ENCODE measurements at regions not wholly inside any gene's neighbourhood (a gene's known extent, or its start where the extent isn't known, plus 50 kb on each side); places are given as distances from the start of the nearest gene placed in this dataset.
"Not testable (repeated sequence)": the region's sequence is repeated elsewhere in the genome, so short reads cannot be mapped to it uniquely, and the experiment has no call there.

DNA sequence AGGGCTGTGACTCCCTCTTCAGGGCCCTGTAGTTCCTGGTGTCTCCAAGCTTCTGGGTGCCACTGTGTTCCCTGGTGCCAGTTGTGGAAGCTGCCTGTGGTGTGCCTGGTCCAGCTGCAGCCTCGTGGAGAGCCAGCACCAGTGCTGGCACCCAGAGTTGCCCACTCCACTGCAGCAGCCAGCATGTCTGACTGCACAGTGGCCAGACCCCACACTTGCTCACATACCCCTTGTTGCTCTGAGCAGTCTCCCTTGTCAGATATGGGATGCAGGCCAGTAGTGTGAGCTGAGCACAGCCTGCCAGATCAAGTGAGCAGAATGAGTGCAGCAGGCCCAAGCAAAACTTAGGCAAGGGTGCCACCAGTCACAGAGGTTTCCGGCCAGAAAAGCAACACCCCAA, 108.6 kb downstream of the ZMAT1 start:
- Histone ChIP-seq H3K27ac (no peak overlapping the region), H3K9me3 (ENCODE audit: low read depth, low read length) (no peaks in the 10 kb centered on the region), H3K36me3 (ENCODE audit: insufficient read depth, low read length) (no peaks in the 10 kb centered on the region), H3K9ac (ENCODE audit: insufficient read length) (no peak overlapping the region), H3K4me3 (no peak overlapping the region)
- no peak for DNase-seq (ENCODE audit: low read depth, low spot score)
- TF ChIP-seq EZH2 (IDR thresholded peaks at IDR 0.05): no peak
- TF ChIP-seq FOXP2 (optimal IDR thresholded peaks at IDR 0.05; ENCODE audit: control extremely low read depth, extremely low read length, insufficient read depth): no peak
- TF ChIP-seq POLR2AphosphoS5 (IDR thresholded peaks at IDR 0.05; ENCODE audit: borderline replicate concordance, low read depth, low read length): no peak

DNA sequence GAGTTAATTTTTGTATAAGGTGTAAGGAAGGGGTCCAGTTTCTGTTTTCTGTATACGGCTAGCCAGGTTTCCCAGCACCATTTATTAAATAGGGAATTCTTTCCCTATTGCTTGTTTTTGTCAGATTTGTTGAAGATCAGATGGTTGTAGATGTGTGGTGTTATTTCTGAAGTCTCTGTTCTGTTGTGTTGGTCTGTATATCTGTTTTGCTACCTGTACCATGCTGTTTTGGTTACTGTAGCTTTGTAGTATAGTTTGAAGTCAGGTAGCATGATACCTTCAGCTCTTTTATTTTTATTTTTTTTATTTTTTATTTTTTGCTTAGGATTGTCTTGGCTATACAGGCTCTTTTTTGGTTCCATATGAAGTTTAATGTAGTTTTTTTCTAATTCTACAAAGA, 114.1 kb downstream of the ZMAT1 start:
- H3K36me3 ChIP-seq (ENCODE audit: insufficient read depth, low read length); H3K4me3 ChIP-seq; H3K9me3 ChIP-seq (ENCODE audit: low read depth, low read length); H3K27ac ChIP-seq; DNase-seq (ENCODE audit: low read depth, low spot score); H3K9ac ChIP-seq (ENCODE audit: insufficient read length): not testable (repeated sequence)

DNA sequence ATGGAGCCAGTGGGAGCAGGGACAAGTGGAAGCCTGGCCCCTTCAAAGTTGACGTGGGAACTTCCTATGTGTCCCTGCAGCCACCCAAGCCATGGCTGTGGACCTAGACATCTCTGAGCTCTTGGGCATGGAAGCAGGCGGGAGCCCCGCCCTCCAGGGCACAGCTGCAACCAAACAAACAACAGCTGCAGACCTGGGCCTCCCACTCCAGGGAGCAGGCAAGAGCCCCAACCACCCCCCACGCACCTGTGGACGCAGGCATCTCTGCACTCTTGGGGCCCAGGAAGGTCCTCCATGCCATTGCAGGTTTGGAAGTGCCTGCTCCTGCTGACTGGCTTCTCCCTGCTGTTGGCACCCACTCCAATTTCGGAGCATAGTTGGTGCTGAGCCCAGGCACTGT, 118.6 kb downstream of the ZMAT1 start:
- Histone ChIP-seq H3K27ac (no peak overlapping the region), H3K9ac (ENCODE audit: insufficient read length) (no peak overlapping the region), H3K4me3 (no peak overlapping the region), H3K9me3 (ENCODE audit: low read depth, low read length) (no peaks in the 10 kb centered on the region), H3K36me3 (ENCODE audit: insufficient read depth, low read length) (no peaks in the 10 kb centered on the region)
- DNase-seq (ENCODE audit: low read depth, low spot score): no peak
- no peak for TF ChIP-seq POLR2AphosphoS5 (IDR thresholded peaks at IDR 0.05; ENCODE audit: borderline replicate concordance, low read depth, low read length)
- TF ChIP-seq EZH2 (IDR thresholded peaks at IDR 0.05): no peak
- TF ChIP-seq FOXP2 (optimal IDR thresholded peaks at IDR 0.05; ENCODE audit: control extremely low read depth, extremely low read length, insufficient read depth): no peak

DNA sequence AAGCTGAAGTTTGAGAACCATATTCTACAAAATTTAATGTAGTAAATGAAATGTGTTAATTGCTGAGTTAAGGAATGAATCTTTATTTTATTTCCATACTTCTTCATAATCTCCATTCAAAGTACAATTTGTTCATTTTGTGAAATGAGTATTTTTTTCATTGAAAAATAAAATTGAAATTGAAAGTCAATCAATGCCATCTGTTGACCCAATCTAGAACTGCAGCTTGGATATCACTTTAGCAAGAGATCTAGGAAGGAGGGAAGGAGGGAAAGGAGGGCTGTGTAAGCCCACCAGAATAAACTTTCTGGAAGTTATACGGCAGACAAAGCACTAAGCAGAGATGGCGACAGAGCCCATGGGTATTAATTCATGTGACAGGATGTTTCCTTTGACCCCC, 128.4 kb downstream of the ZMAT1 start:
- no peaks in the 10 kb centered on the region for H3K36me3 ChIP-seq (ENCODE audit: insufficient read depth, low read length)
- no peak for TF ChIP-seq FOXP2 (optimal IDR thresholded peaks at IDR 0.05; ENCODE audit: control extremely low read depth, extremely low read length, insufficient read depth)
- no peak for TF ChIP-seq EZH2 (IDR thresholded peaks at IDR 0.05)
- no peak for DNase-seq (ENCODE audit: low read depth, low spot score)
- H3K9me3 ChIP-seq (ENCODE audit: low read depth, low read length): no peaks in the 10 kb centered on the region
- no peak overlapping the region for H3K4me3 ChIP-seq
- no peak overlapping the region for H3K27ac ChIP-seq
- H3K9ac ChIP-seq (ENCODE audit: insufficient read length): no peak overlapping the region

DNA sequence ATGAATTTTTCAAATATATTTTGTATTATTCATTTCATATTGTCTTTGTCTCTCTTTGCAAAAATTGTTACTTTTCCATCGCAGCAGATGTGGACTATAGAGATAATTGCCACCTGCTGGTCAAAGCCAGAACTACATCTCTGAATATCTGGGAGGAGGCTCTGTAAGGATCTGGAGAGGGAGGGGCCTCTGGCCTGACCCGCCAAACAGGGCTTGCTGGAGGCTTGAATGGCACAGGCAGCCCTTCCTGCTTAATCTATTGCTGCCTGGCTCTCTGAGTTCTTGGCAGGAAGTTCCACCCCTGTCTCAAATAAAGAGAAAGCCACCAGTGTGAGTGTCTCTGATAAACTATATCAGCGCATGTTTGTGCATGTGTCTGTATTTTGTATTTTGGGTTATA, 132.4 kb downstream of the ZMAT1 start:
- DNase-seq (ENCODE audit: low read depth, low spot score): peak; percentile 72
- no peak overlapping the region for H3K4me3 ChIP-seq

DNA sequence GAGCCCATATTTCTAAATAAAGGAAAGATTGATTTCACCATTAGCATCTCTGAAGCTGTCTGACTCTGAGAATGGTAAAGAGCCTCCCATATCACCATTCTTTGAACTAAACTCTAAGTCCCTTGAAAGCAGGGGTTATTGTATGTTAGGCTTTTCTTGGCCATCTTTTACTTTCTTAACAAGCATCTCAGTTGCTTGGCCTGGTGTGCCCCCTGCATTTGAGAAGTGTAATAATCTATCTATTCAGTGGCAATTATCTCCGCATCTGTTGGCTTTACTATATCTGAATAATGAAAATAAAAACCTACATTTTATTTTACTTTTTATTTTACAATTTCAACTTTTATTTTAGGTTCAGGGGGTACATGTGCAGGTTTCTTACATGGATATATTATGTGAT, 128.3 kb upstream of the ARMCX2 start:
- no peaks in the 10 kb centered on the region for H3K9me3 ChIP-seq (ENCODE audit: low read depth, low read length)
- H3K9ac ChIP-seq (ENCODE audit: insufficient read length): no peak overlapping the region
- no peak for DNase-seq (ENCODE audit: low read depth, low spot score)
- no peaks in the 10 kb centered on the region for H3K36me3 ChIP-seq (ENCODE audit: insufficient read depth, low read length)
- no peak overlapping the region for H3K4me3 ChIP-seq
- no peak overlapping the region for H3K27ac ChIP-seq
- TF ChIP-seq POLR2AphosphoS5 (IDR thresholded peaks at IDR 0.05; ENCODE audit: borderline replicate concordance, low read depth, low read length) (no peak), EZH2 (IDR thresholded peaks at IDR 0.05) (no peak), FOXP2 (optimal IDR thresholded peaks at IDR 0.05; ENCODE audit: control extremely low read depth, extremely low read length, insufficient read depth) (no peak)

More for the DNA sequence above, 132.4 kb downstream of the ZMAT1 start:
- H3K36me3 ChIP-seq (ENCODE audit: insufficient read depth, low read length): no peaks in the 10 kb centered on the region
- H3K9ac ChIP-seq (ENCODE audit: insufficient read length): no peak overlapping the region
- no peak for TF ChIP-seq POLR2AphosphoS5 (IDR thresholded peaks at IDR 0.05; ENCODE audit: borderline replicate concordance, low read depth, low read length)
- TF ChIP-seq FOXP2 (optimal IDR thresholded peaks at IDR 0.05; ENCODE audit: control extremely low read depth, extremely low read length, insufficient read depth): no peak
- no peak for TF ChIP-seq EZH2 (IDR thresholded peaks at IDR 0.05)
- no peak overlapping the region for H3K27ac ChIP-seq
- H3K9me3 ChIP-seq (ENCODE audit: low read depth, low read length): no peaks in the 10 kb centered on the region

DNA sequence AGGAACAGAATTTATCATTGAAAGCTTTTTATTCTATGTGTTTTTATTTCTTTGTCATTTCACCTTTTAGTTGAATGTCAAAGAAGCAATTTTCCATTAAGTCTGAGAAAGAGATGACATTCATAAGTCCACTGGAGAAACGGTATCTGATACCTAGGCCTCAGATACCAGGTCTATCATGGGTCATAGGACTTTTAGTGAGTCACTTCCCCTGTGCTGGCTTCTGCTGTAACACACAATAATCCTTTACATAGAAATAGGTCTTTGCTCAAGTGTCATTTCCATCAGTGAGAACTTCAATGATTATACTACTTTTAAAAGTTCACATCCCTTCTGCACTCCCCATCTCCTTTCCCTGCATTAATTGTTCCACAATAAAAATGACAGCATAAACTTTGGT, 125.5 kb upstream of the ARMCX2 start:
- no peak overlapping the region for H3K27ac ChIP-seq
- H3K4me3 ChIP-seq: no peak overlapping the region
- no peak for TF ChIP-seq POLR2AphosphoS5 (IDR thresholded peaks at IDR 0.05; ENCODE audit: borderline replicate concordance, low read depth, low read length)
- TF ChIP-seq EZH2 (IDR thresholded peaks at IDR 0.05): no peak
- no peak for TF ChIP-seq FOXP2 (optimal IDR thresholded peaks at IDR 0.05; ENCODE audit: control extremely low read depth, extremely low read length, insufficient read depth)
- no peak overlapping the region for H3K9ac ChIP-seq (ENCODE audit: insufficient read length)
- no peak for DNase-seq (ENCODE audit: low read depth, low spot score)
- no peaks in the 10 kb centered on the region for H3K9me3 ChIP-seq (ENCODE audit: low read depth, low read length)
- H3K36me3 ChIP-seq (ENCODE audit: insufficient read depth, low read length): no peaks in the 10 kb centered on the region

DNA sequence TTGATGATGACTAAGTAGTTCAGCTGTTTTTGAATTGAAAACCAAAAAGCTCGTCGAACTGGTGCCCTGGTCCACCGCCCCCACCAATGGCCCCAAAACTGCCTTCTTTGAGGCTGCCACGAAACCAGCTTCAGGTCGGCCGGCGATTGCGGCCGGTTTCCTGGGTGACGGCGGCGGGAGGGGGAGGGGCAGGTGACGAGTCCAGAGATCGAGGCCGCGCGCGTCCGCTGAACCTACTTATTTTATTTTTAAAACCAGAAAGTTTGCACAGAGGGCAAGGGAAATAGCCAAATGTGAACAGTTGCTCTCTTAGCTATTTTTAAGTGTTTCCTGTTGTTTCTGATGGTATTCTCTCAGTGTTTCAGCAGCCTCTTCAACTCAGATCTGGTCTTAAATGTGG, 120.8 kb upstream of the ARMCX2 start:
- not testable (repeated sequence) for DNase-seq (ENCODE audit: low read depth, low spot score); H3K36me3 ChIP-seq (ENCODE audit: insufficient read depth, low read length); H3K27ac ChIP-seq; H3K4me3 ChIP-seq; H3K9ac ChIP-seq (ENCODE audit: insufficient read length); H3K9me3 ChIP-seq (ENCODE audit: low read depth, low read length)

DNA sequence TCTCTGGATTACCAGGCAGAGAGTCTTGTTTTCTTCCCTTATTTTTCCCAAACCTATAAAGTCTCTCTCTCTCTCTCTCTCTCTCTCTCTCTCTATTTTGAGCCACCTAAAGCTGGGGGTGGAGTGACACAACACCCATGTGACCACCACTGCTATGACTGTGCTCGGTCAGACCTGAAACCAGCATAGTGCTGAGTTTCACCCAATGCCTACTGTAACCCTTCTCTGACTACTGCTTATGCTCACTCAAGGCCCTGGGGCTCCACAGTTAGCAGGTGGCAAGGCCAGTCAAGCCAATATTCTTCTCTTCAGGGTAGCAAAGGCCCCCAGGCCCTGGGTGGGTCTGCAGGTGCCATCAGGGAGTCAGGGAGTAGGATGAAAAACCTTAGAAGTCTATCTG, 114.7 kb upstream of the ARMCX2 start:
- H3K4me3 ChIP-seq: no peak overlapping the region
- no peak overlapping the region for H3K27ac ChIP-seq
- TF ChIP-seq FOXP2 (optimal IDR thresholded peaks at IDR 0.05; ENCODE audit: control extremely low read depth, extremely low read length, insufficient read depth) (no peak), EZH2 (IDR thresholded peaks at IDR 0.05) (no peak), POLR2AphosphoS5 (IDR thresholded peaks at IDR 0.05; ENCODE audit: borderline replicate concordance, low read depth, low read length) (no peak)
- no peak overlapping the region for H3K9ac ChIP-seq (ENCODE audit: insufficient read length)
- no peaks in the 10 kb centered on the region for H3K9me3 ChIP-seq (ENCODE audit: low read depth, low read length)
- DNase-seq (ENCODE audit: low read depth, low spot score): no peak
- no peaks in the 10 kb centered on the region for H3K36me3 ChIP-seq (ENCODE audit: insufficient read depth, low read length)

DNA sequence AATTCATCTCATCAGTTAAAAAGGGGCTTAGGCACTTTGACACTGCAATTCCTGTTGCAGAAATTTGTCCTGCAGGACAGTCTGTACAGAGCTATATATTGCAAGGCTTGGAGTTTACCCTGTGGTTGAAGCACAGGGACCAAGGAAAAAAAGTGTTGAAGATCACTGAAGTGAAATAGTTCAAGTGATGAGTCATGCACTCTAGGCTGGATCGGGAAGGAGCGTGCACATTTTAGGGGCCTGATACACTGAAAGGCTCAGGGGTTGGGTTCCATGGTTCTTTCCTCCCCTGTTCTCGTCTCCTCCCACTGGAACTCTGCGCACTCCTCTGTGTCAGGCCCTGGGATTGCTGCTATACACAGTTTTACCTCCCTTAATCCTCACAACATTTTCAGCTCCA, 104.9 kb upstream of the ARMCX2 start:
- no peaks in the 10 kb centered on the region for H3K9me3 ChIP-seq (ENCODE audit: low read depth, low read length)
- DNase-seq (ENCODE audit: low read depth, low spot score): no peak
- H3K36me3 ChIP-seq (ENCODE audit: insufficient read depth, low read length): no peaks in the 10 kb centered on the region
- TF ChIP-seq POLR2AphosphoS5 (IDR thresholded peaks at IDR 0.05; ENCODE audit: borderline replicate concordance, low read depth, low read length) (no peak), EZH2 (IDR thresholded peaks at IDR 0.05) (no peak), FOXP2 (optimal IDR thresholded peaks at IDR 0.05; ENCODE audit: control extremely low read depth, extremely low read length, insufficient read depth) (no peak)
- H3K9ac ChIP-seq (ENCODE audit: insufficient read length): no peak overlapping the region
- H3K4me3 ChIP-seq: no peak overlapping the region
- no peak overlapping the region for H3K27ac ChIP-seq

All from SK-N-MC (cell line).